K562 (cell line): ENCODE measurements at regions not wholly inside any gene's neighbourhood (a gene's known extent, or its start where the extent isn't known, plus 50 kb on each side); places are given as distances from the start of the nearest gene placed in this dataset.

Source experiments
- ATAC-seq: fragments of 200-7000 bp; cut with Tn5 transposase; 3 replicates; pipeline ENCODE4 v1.9.1; 2020; ENCODE audit warnings: moderate library complexity
- BruUV-seq: library from RNA; stranded (reverse); fragments of 400-500 nt; replicated peaks from 2 replicates; lab custom pipeline; 2021; lab: Mats Ljungman, UMichigan
- CTCF ChIA-PET: fragments of 300-600 bp; formaldehyde crosslinking; extraction: SDS; loops from one replicate; lab custom pipeline; 2021; ENCODE audit warnings: low intra/inter-chr PET ratio; lab: Yijun Ruan, JAX
- POLR2A ChIA-PET: fragments of 300-600, 350-650 bp; sonication (Branson Sonifier 250); formaldehyde crosslinking; extraction: SDS; loops from one replicate; lab custom pipeline; 2021; ENCODE audit warnings: antibody characterized with exemption, inconsistent platforms; lab: Yijun Ruan, JAX
- DNase-seq, 4 experiments: peaks; one replicate each; pipeline versions ENCODE4 v3.0.0 to v3.0.0-alpha.2; 2011 to 2018; ENCODE audit warnings: low spot score in 3 of 4, mixed read lengths in 3 of 4; ENCODE audit errors: extremely low read depth in 1 of 4
- FAIRE-seq: peaks from 2 replicates; lab custom pipeline; 2011; peaks lifted over from hg19 to GRCh38; lab: Jason Lieb, UNC
- H2AFZ ChIP-seq: 2 replicates; pipeline ENCODE4 v1.6.0; 2011; ENCODE audit warnings: low read depth, low read length, control low read depth, inconsistent platforms
- H3K27ac ChIP-seq: fragments of 200-600 bp; 3 replicates; pipeline ENCODE4 v1.8.0; 2011; ENCODE audit warnings: low read depth, mild to moderate bottlenecking, control low read depth, inconsistent platforms, low read length, moderate library complexity, mixed read lengths; ENCODE audit errors: extremely low read depth
- H3K27me3 ChIP-seq, 2 experiments: fragments of 300-600 bp in 1 of 2; 2 replicates in 1 of 2; 3 replicates in 1 of 2; pipeline versions ENCODE4 v1.6.0 to v1.8.0; 2011; ENCODE audit warnings: inconsistent platforms in 2 of 2, low read length in 2 of 2, mild to moderate bottlenecking in 1 of 2, mixed read lengths in 1 of 2, moderate library complexity in 1 of 2; ENCODE audit not compliant: control insufficient read depth in 2 of 2, insufficient read depth in 2 of 2
- H3K36me3 ChIP-seq: fragments of 300-600 bp; 3 replicates; pipeline ENCODE4 v1.8.0; 2011; ENCODE audit warnings: mild to moderate bottlenecking, low read length, inconsistent platforms; ENCODE audit not compliant: control insufficient read depth, insufficient read depth
- H3K4me1 ChIP-seq, 2 experiments: fragments of 200-600 bp in 1 of 2; replicated peaks in 1 of 2; 2 replicates in 1 of 2; 3 replicates in 1 of 2; pipeline versions ENCODE4 v1.5.1 to v1.8.0; 2011; ENCODE audit warnings: inconsistent platforms in 2 of 2, low read length in 2 of 2, mild to moderate bottlenecking in 1 of 2, mixed read lengths in 1 of 2, moderate library complexity in 1 of 2; ENCODE audit not compliant: control insufficient read depth in 2 of 2, insufficient read depth in 2 of 2
- H3K4me2 ChIP-seq: 2 replicates; pipeline ENCODE4 v1.6.1; 2011; ENCODE audit warnings: low read length, control low read depth, inconsistent platforms, mixed read lengths; ENCODE audit not compliant: insufficient read depth
- H3K4me3 ChIP-seq: fragments of 200-600 bp; sonication (generic), shearing (Covaris generic); 2 replicates; pipeline ENCODE4 v1.5.1; 2016; ENCODE audit warnings: control low read depth, inconsistent platforms
- H3K79me2 ChIP-seq: fragments of 200-600 bp; 3 replicates; pipeline ENCODE4 v1.8.0; 2011; ENCODE audit warnings: low read length, inconsistent platforms; ENCODE audit not compliant: control insufficient read depth, insufficient read depth
- H3K9ac ChIP-seq, 2 experiments: 2 replicates each; pipeline versions ENCODE4 v1.6.0 to v1.6.1; 2011; ENCODE audit warnings: low read depth in 2 of 2, low read length in 2 of 2, control low read depth in 1 of 2, inconsistent platforms in 1 of 2, mild to moderate bottlenecking in 1 of 2, mixed read lengths in 1 of 2; ENCODE audit not compliant: insufficient read depth in 1 of 2
- H3K9me1 ChIP-seq: one replicate; pipeline ENCODE4 v1.6.0; 2011; ENCODE audit warnings: inconsistent platforms, mild to moderate bottlenecking, low read length, moderate library complexity; ENCODE audit not compliant: control insufficient read depth, insufficient read depth
- H3K9me3 ChIP-seq: replicated peaks from 2 replicates; pipeline ENCODE4 v1.5.1; 2011; ENCODE audit warnings: low read depth, low read length, inconsistent platforms; ENCODE audit not compliant: control insufficient read depth, insufficient read depth
- H4K20me1 ChIP-seq: replicated peaks from 2 replicates; pipeline ENCODE4 v1.6.1; 2011; ENCODE audit warnings: low read length, inconsistent platforms, mixed read lengths; ENCODE audit not compliant: control insufficient read depth, insufficient read depth
- GABPB2 ChIP-seq: fragments of 250-450 bp; sonication (Bioruptor Pico); conservative IDR thresholded peaks from 2 replicates; pipeline ENCODE4 v1.5.1; 2021; ENCODE audit warnings: mild to moderate bottlenecking
- KHSRP ChIP-seq: fragments of 450-650 bp; IDR thresholded peaks from 2 replicates; pipeline ENCODE4 v1.6.1; 2017
- RBM39 ChIP-seq: fragments of 200-400 bp; formaldehyde crosslinking; optimal IDR thresholded peaks from 2 replicates; pipeline ENCODE3; 2018; ENCODE audit warnings: low read depth, low read length
- RCOR1 ChIP-seq, 2 experiments: IDR thresholded peaks; 2 replicates each; pipeline ENCODE4 v1.6.1; 2012; ENCODE audit warnings: low read depth in 2 of 2, low read length in 2 of 2, borderline replicate concordance in 1 of 2, improper control_type of control experiment in 1 of 2
- TCFL5 ChIP-seq: fragments of 250-450 bp; sonication (Bioruptor Pico); conservative IDR thresholded peaks from 2 replicates; pipeline ENCODE4 v1.6.1; 2021; ENCODE audit warnings: mild to moderate bottlenecking, moderate library complexity, matching md5 sums
- ZKSCAN3 ChIP-seq: fragments of 250-450 bp; sonication (Bioruptor Pico); IDR thresholded peaks from 2 replicates; pipeline ENCODE4 v1.4.0; 2020
- ZNF507 ChIP-seq: conservative IDR thresholded peaks from 2 replicates; pipeline ENCODE4 v1.6.1; 2017; ENCODE audit warnings: missing genetic modification characterization, missing compliant biosample characterization
- WGBS: fragments of 100-300 bp; shearing (Covaris generic); methylation state at CpG from one replicate; pipeline ENCODE4 v1.1.6; 2016; ENCODE audit warnings: low coverage, mixed read lengths; ENCODE audit not compliant: insufficient coverage; ENCODE audit errors: missing lambda C conversion rate; 5-methylcytosine and 5-hydroxymethylcytosine counted together
- in situ Hi-C: fragments of 300-500 bp; cut with MboI; formaldehyde crosslinking; loops from 4 replicates; pipeline ENCODE4 v1.15.0; 2018; ENCODE audit warnings: inconsistent platforms, mixed read lengths
- intact Hi-C: fragments of 100-400 bp; cut with micrococcal nuclease; formaldehyde crosslinking; loops from 2 replicates; pipeline ENCODE4 v1.14.2; 2022

- H3K79me2 ChIP-seq: no peaks in the 10 kb centered on the region
- DNase-seq: no peak
- BruUV-seq: no TSS peak
- FAIRE-seq: no peak
- 4% methylated on average over 2 of the region's 2 CpGs for WGBS
- no peak overlapping the region for H2AFZ ChIP-seq
- intact Hi-C loops: no loop called here
- no peaks in the 10 kb centered on the region for H3K36me3 ChIP-seq
- H3K27ac ChIP-seq: no peak overlapping the region
- no peaks in the 10 kb centered on the region for H3K4me1 ChIP-seq
- no peak overlapping the region for H3K9ac ChIP-seq
- no peak for TF ChIP-seq GABPB2 (CRISPR knock-in tag)
- no peak overlapping the region for H3K4me2 ChIP-seq
- ChIA-PET POLR2A (no interaction called here), CTCF (no interaction called here)
- no peak for ATAC-seq
- H4K20me1 ChIP-seq: no peaks in the 10 kb centered on the region
- H3K9me1 ChIP-seq: no peaks in the 10 kb centered on the region
- no peak overlapping the region for H3K4me3 ChIP-seq
- H3K27me3 ChIP-seq: no peaks in the 10 kb centered on the region
- in situ Hi-C loops: no loop called here
- H3K9me3 ChIP-seq: no peaks in the 10 kb centered on the region
Observed at GRCh38 chr12:127712561-127712960, 554.4 kb upstream of the TMEM132C start.

GRCh38 chr12:127716166-127716565, 550.8 kb upstream of the TMEM132C start:
- CTCF ChIA-PET: no interaction called here
- POLR2A ChIA-PET: no interaction called here
- Histone ChIP-seq H2AFZ (no peak overlapping the region), H3K9me1 (no peaks in the 10 kb centered on the region), H3K27me3 (no peaks in the 10 kb centered on the region), H3K4me1 (no peaks in the 10 kb centered on the region), H3K36me3 (no peaks in the 10 kb centered on the region), H3K27ac (no peak overlapping the region), H3K79me2 (no peaks in the 10 kb centered on the region), H4K20me1 (no peaks in the 10 kb centered on the region), H3K4me3 (no peak overlapping the region), H3K9ac (no peak overlapping the region), H3K9me3 (no peaks in the 10 kb centered on the region), H3K4me2 (no peak overlapping the region)
- TF ChIP-seq ZNF507 (tag): no peak
- TF ChIP-seq RCOR1 (IDR thresholded peaks at IDR 0.05; ENCODE audit: borderline replicate concordance in 1 of 2, low read depth in 2 of 2, low read length in 2 of 2): no peak
- TF ChIP-seq TCFL5 (CRISPR knock-in tag): no peak
- TF ChIP-seq RBM39: no peak
- no peak for TF ChIP-seq ZKSCAN3 (CRISPR knock-in tag)
- TF ChIP-seq KHSRP: no peak
- in situ Hi-C loops (no loop called here), intact Hi-C loops (no loop called here)
- no peak for DNase-seq
- no peak for FAIRE-seq
- no TSS peak for BruUV-seq
- 4% methylated on average over 2 of the region's 2 CpGs for WGBS
- no peak for ATAC-seq
